ENCODE measurements at regions not wholly inside any gene's neighbourhood (a gene's known extent, or its start where the extent isn't known, plus 50 kb on each side); places are given as distances from the start of the nearest gene placed in this dataset.

GRCh38 chr1:60419023-60419422, 345.5 kb upstream of the C1orf87 start:
- no peak for DNase-seq

GRCh38 chr1:60415696-60416095, 342.1 kb upstream of the C1orf87 start:
- no peak for DNase-seq

GRCh38 chr1:60413091-60413490, 339.5 kb upstream of the C1orf87 start:
- no peak for DNase-seq

GRCh38 chr1:60411591-60411990, 338.0 kb upstream of the C1orf87 start:
- no peak for DNase-seq

GRCh38 chr1:60402816-60403215, 329.2 kb upstream of the C1orf87 start:
- DNase-seq = no peak

GRCh38 chr1:60402216-60402615, 328.6 kb upstream of the C1orf87 start:
- no peak for DNase-seq

GRCh38 chr1:60394436-60394835, 320.9 kb upstream of the C1orf87 start:
- no peak for DNase-seq

GRCh38 chr1:60390593-60391282, 317.2 kb upstream of the C1orf87 start:
- DNase-seq = no peak

- DNase-seq = no peak
Measured at GRCh38 chr1:60388092-60388987, 314.8 kb upstream of the C1orf87 start.

GRCh38 chr1:60387175-60387574, 313.6 kb upstream of the C1orf87 start:
- no peak for DNase-seq

- no peak for DNase-seq
Measured at GRCh38 chr1:60386249-60386648, 312.7 kb upstream of the C1orf87 start.

- DNase-seq = no peak
Measured at GRCh38 chr1:60376196-60376595, 302.6 kb upstream of the C1orf87 start.

- no peak for DNase-seq
Measured at GRCh38 chr1:60374537-60374936, 301.0 kb upstream of the C1orf87 start.

- DNase-seq = no peak
Measured at GRCh38 chr1:60367532-60367931, 294.0 kb upstream of the C1orf87 start.

GRCh38 chr1:60359431-60359830, 285.9 kb upstream of the C1orf87 start:
- no peak for DNase-seq

- DNase-seq = no peak
Measured at GRCh38 chr1:60350531-60350930, 277.0 kb upstream of the C1orf87 start.

- DNase-seq = no peak
Measured at GRCh38 chr1:60348884-60349283, 275.3 kb upstream of the C1orf87 start.

GRCh38 chr1:60345621-60346020, 272.1 kb upstream of the C1orf87 start:
- DNase-seq = no peak

GRCh38 chr1:60345049-60345448, 271.5 kb upstream of the C1orf87 start:
- DNase-seq = no peak

GRCh38 chr1:60343736-60344135, 270.2 kb upstream of the C1orf87 start:
- DNase-seq = no peak

GRCh38 chr1:60342569-60342968, 269.0 kb upstream of the C1orf87 start:
- DNase-seq = no peak

- DNase-seq = no peak
Measured at GRCh38 chr1:60341274-60341673, 267.7 kb upstream of the C1orf87 start.

GRCh38 chr1:60331647-60332046, 258.1 kb upstream of the C1orf87 start:
- DNase-seq = no peak

GRCh38 chr1:60329651-60330050, 256.1 kb upstream of the C1orf87 start:
- DNase-seq = no peak

Measured in stimulated activated CD4-positive, alpha-beta T cell treated with anti-CD3 and anti-CD28 coated beads, Interleukin-2, amount 100 ng/mL, for 48 hours (primary cell).